Eye (tissue), 1 donor: ENCODE measurements at regions not wholly inside any gene's neighbourhood (a gene's known extent, or its start where the extent isn't known, plus 50 kb on each side); places are given as distances from the start of the nearest gene placed in this dataset.

Source experiments
- DNase-seq: peaks from one replicate; pipeline ENCODE4 v3.0.0-alpha.2; 2015

DNA sequence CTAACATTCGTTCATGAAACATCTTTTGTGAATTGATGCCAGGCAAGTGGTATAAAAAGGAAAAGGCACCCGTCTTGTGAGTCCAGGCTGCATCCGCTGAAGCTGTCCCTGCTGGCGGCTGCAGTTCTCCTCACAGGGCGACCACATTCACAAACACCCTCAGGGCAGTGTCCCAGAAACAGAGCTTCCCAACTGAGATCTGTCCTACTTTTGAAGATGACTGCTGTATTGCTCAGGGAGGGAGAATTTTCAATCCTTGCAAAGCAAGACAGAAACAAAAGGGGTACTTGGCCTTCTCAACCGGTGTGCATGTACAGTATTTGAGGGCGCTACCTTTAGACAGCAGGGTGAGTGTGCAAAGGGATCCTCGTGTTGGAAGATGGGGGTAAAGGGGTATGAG is 316.1 kb downstream of the GADD45G start:
- peak; percentile 78 for DNase-seq

DNA sequence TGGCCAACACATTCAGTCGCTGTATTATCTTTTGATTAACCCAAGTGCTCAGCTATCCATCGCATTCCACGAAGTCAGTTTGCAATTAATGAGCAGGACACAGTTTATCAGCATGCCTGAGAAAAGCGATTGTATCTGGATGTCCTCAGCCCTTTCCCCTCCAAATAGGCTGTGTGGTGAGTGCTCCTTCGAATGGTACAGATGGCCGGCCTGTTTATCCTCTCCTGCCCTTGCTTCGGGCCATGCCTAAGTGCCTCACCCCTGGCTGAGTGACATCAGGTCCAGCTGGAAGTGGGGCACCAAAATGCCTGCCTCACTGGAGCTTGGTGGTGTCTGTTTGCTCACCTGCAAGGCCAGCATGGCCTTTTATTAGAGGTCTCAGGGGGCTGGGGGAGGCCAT is 317.3 kb downstream of the GADD45G start:
- peak; percentile 58 for DNase-seq

DNA sequence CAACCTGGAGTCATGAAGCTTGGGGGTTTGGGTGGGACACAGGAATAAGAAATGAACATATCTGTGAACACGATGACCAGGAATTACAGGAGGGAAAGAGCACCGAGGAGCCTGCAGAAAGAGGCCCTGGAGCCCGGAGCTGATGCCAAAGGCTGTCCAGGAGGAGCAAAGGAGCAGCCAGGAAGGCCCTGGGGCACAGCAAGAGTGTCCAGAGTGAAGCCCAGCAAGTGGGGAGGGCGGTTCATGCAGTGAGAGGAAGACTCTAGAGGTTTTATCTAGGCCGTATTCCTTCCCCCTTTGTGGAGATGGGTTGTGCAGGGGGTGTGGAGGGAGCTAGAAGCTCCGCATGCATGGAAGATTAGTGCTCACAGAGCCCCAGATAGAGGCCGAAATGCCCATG is 318.4 kb downstream of the GADD45G start:
- no peak for DNase-seq

DNA sequence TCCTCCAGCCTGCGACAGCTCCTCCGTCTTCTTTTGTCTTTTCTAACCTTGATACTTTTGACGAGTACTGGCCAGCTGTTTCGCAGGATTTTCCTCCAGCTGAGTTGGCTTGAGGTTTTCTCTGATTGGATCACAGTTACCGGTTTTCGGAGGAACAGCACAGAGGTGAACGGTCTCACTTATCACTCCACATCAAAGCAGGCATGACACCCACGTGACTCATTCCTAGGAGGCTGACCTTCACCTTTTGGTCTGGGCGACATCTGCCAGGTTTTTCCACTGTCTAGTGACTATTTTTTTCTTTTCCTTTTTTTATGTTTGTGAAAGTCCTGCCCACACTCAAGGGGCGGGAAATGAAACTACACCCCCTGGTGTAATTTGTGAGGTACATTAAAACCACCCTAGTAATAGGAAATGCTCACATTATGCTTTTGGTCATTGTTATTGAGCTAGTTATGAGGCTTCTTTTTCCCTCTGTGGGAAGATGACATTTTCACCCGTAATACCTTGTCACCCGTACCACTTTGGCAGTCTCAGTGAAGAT is 319.2 kb downstream of the GADD45G start:
- no peak for DNase-seq

DNA sequence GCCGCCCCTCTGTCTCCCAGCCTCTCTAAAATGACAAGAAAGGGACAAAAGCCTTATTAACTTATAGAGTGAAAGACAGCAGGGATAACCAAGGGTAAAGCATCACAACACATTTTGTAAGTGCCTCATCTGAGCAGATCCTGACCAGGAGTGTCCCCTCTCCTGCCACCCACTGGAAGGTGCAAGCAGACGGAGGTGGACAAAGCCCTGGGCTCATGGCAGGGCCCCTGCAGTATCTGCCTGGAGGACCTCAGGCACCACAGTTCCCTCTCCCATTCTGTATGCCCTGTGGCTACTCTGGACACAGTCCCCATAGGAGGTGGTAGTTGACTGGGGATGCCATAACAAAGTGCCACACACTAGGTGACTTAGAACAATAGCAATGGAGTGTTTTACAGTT is 319.8 kb downstream of the GADD45G start:
- DNase-seq: no peak

DNA sequence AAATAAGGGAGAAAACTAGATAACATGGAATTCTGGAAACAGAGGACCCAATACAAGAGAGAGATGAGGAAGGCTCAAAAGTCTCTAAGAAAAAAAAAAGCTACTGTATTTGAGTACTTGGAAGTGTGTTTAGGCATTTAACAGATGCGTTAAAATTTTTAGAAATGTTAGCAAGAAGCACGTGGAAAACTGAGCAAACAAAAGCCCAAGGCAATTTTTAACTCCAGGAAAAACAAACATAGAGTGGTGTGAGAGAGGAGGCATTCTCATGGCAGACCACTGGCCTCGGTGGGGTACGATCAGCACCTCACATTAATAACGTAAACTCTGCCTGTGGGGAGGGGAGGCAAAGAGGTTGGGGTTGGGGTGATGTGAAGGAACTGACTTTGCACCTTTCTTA is 321.4 kb downstream of the GADD45G start:
- DNase-seq: no peak

DNA sequence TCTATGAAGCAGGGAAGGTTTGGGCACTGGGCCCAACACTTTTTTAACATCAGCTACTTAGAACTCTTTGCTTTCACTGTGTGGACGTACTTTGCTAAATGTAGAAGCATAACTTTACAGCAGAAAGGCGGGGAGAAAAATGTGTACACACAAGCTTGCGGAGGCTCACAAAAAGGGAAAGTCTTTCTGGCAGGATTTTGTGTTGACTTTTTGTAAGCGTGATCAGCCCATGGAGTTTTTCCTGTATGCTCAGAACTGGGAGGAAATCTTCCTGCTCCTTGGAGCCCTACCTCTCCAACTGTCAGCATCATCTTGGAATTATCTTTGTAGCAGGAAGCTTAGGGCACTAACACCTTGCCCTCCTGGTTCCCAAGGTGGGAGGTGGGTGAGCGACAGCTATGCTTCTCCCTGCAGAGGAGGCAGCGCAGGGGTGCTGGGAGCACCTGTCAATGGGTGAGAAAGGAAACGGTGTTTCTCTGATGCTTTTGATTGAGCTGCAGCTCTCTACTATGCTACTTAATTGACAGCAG is 321.9 kb downstream of the GADD45G start:
- DNase-seq: no peak

DNA sequence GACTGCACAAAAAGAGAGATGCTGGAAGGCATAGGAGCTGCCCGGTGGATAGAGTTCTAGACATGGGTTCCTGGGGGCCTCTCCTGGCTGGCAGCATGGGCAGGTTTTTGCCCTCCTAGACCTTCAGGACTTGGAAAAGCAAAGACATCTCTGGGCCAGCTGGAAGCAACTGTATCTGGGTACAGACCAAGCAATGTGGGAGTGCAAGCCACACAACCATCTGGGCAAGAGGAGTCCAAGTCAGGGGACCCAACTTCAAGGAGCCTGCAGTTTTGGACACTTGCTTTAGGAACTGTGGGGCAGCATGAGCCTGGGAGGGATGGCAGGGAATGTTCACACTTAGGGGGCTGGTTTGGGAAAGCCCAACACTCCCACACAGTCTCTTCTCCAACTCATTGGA is 323.3 kb downstream of the GADD45G start:
- no peak for DNase-seq

DNA sequence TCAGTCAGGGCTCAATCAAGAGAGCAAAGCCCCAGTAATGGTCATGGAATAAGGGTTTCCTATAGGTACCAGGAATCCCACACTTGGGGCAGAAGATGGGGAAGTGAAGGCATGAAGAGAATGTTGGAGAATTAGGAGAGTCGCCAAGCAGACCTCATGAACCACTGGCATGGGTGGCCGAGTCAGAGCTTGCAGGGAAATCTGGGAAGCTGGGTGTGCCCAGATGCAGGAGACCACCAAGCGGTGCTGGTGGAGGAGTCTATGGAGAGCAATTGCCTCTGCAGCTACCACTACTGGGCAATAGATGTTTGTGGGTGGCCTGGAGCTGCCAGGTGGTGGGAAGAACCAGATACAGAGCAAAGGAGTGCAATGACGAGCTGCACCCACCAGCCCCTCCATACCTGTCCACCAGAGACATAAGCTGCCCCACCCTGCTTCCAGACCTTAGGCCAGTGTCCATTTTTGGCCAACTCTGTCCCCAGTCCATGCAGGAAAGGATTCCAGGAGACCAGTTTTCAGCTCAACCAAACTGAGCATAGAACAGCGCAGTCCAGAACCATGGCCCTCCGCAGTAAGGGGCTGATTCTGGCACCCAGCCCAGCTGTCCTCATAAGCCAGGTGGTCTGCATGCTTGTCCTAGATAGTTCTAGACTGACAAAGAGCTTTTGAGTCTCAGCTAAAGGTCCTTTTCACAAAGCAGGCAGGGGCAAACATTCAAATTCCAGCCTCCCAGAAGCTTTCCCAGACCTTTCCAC is 323.9 kb downstream of the GADD45G start:
- DNase-seq: no peak

DNA sequence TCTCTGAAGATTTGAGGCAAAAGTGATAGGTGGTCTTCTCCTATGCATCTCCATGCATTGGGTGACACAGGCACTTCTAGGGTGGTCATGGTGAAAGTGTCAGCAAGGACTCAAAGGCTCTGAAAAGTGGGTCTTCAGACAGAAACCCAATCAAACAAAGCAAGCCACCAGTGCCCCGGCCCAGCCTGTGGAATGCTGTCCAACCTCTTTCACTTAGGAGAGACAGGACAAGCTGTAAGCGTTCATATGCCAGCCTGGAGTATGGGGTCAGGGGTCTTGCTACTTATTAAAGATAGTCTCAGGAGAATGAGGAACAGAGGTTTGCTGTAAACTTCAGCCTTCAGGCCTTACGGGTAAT is 324.5 kb downstream of the GADD45G start:
- DNase-seq: no peak

DNA sequence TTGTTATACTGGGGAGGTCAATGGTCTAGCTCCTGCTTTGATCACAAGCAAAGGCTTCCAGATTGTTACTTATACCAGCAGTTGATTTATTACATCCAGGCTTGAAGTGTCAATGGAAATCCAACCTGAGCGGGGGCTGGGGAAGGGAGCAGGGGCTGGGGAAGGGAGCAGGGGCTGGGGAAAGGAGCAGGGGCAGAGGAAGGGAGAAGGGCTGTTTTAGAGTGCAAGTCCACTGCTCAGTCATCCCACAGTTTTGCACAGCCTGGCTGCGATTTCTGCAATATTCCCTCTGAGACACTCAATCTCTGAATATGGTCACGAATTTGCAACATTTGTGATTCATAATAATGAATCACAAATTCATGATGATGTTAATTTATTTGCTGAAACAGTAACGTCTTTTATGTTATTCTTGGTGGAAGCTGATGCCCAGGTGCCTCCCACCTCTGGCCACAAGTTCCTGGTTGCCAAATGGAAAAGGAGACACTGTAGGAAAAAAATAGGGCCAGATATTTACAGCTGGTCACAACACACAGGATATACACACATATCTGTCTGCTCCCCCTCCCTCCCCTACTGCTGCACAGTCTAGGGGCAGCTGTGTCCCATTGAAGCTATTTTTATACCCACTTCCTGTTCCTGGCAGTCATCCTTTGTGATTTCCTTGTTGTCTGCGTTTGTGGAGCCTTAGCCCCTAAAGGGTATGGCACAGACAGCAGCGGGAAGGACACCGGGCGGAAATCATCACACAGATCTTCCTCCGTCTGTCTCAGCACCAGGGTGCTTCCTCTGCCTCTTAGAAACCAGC is 325.1 kb downstream of the GADD45G start:
- no peak for DNase-seq

DNA sequence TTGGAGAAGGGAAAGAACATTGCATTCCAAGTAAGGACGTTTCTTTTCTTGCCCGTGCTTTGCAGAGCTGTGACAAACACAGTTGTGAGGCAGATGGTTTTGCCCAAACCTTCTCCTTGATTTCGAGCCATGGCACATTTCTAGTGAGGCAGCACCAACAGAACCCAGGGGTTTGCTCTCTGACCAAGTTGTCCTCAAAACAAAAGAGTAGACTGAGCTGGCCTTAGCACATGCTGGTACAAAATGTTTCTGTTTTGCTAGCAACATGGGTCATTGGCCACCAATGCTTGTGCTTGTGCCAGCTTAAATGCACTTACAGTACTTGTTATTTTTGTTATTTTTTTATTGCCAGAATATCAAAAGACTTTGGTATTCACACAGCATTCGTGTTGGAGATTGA is 328.8 kb downstream of the GADD45G start:
- DNase-seq: no peak

DNA sequence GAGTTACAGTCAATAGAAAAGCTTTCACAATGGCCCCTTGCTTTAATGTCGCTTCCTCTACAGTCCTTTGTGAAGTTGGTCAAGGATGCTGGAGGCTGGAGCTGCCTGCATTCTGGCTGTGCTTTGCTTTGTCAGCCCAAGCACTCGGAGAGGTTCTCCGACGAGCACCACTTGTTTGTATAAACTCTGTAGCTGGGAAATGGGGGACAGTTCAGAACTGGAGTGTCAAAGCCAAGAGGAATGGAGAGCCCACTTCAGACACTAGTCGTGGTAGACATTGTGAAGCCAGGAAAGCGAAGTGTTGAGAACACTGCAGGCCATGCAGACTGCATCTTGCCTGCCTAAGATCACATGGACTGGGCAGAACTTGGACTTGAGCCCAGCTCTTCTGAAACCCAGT is 330.3 kb downstream of the GADD45G start:
- no peak for DNase-seq

DNA sequence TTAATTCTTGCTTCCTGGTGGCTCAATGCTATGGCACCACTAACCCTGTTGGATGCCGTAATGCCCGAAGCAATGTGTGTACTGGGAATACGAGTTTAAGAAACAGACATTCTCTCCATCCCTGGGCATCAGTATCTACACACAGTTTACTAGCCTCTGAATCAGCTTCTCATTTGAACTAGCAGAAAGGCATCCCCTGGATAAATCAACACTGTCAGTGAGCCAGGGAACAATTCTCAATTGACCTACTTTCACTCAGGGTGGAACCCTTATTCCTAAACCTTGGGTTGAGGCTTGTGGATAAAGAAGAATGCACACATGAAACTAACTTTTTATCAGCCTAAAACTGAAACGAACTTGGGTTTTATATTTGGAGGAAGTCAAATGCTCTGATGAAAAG is 331.0 kb downstream of the GADD45G start:
- no peak for DNase-seq

DNA sequence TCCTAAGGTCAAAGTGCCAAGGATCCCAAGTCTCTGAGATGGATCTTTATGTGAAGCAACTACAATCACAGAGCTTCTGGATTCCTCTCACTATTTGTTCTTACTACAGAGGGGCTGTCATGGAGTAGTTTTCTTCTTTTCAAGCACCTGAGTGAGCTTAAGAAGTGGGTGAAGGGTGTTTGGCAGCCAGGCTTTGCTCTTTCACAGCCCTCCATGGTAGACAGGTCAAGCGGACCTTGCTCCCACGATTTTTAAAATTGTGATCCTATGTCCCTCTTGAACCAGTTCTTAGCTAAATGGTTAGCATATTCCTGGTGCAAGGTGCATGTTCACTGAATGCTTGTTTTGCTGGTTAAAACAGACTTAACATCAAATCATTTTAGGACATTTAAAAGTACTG is 332.2 kb downstream of the GADD45G start:
- DNase-seq: no peak

DNA sequence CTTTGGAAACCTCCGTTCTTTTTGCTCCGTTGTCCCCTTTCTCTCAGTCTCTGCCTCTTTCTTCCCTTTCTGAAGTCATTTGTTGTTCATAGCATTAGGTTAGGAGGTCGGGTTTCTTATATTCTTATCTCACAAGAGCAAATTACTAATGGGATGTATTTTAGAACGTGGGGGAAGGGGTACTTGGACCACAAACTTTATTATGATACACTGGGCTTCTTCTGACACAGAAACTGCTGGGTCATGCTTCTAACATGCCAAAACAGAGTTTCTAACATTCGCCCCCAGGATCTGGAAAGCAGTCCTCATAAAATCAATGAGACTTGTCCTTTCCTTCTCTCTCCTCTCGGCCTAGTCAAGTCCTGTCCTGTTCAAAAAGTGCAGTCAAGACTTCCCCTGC is 334.4 kb downstream of the GADD45G start:
- no peak for DNase-seq

DNA sequence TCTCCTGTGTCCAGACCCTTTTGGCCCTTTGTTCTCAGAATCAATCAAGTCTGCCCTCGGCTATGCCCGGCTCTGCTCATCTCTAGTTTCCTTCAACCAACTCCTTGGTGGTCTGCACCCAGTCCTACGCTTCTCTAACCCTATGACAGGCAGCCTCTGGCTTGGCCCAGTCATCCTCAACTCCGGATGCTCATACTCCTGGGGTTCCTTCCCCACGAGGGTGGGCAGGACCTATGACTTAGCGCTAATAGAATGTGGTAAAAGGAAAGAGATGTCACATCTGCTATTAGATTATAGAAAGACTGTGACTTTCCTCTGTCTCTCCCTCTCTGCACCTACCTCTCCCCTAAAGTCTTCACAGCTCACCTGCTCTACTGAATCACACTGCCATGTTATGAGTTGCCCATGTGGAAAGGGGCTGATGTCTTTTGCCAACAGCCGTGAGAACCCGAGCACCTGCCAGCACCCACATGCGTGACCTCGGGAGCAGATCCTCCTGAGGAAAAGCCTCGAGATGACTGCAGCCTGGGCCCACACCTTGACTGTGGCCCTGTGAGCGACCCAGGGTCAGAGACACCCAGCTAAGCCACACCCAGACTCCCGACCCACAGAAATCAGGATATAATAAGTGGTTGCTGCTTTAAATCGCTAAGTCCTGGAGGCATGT is 334.9 kb downstream of the GADD45G start:
- DNase-seq: no peak

DNA sequence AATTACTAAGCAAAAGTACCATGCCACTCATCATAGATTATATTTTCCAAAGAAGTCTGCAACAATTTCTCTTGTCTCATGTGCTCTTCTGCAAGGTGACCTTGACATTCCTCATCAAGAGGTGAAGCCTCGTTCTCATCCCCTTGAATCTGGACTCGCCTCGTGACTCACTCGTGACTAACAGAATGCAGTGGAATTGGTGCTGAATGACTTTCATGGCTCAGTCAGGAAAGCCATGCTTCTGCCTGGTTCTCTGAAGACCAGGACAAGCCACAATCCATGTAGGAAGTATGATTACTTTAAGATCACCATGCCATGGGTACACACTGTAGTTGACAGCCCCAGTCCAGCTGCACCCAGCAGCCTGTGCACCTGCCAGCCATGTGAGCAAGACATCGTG is 335.8 kb downstream of the GADD45G start:
- no peak for DNase-seq

DNA sequence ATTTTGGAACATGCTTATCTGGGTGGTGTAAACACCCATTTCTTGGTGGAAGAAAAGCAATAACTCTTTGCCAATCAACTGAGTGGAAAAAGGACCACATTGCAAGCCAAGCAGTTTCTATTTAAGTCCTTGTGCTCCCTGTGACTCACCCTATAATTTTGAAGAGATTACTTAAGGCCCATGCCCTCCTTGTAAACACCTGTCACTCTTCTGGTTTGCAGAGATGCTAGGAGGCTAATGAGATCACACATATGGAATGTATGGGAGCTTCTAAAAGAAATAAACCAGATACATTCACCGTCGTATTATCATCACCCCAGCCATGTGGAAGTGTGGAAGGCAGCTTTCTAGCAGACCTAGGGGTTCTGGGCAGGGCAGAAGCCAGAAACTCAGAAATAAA is 337.1 kb downstream of the GADD45G start:
- DNase-seq: no peak

DNA sequence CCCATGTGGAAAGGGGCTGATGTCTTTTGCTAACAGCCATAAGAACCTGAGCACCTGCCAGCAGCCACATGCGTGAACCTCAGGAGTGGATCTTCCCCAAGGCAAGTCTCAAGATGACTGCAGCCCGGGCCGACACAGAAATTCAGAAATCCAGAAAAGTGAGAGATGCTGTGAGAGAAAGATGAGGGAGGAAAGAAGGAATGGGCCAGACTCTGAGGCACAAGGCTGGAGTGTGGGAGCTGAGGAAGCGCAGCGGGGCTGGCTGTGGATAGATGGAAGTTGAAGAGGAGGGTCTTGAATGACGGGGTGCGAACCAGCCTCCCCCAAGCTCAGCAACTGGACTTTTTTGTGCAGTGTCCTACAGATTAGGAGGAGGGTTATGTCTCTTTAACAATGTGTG is 337.8 kb downstream of the GADD45G start:
- no peak for DNase-seq

DNA sequence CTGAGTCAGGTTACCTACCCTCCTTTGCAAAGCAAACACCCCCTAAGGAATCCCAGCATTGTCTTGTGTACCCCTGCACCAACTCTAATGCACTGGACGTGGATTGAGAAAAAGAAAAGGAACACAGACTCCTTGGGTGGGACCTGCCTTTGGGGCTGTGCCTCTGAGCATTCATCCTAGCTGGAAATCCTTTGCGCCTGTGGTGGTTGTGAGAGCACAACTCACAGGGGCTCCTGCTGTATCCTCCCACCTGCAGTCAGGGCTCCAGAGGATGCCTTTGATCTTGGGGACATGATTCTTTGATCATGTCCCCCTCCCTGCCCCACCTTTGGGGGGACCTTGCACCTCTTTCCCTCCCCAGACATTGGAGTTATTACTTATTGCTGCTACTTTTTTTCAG is 338.5 kb downstream of the GADD45G start:
- DNase-seq: no peak

DNA sequence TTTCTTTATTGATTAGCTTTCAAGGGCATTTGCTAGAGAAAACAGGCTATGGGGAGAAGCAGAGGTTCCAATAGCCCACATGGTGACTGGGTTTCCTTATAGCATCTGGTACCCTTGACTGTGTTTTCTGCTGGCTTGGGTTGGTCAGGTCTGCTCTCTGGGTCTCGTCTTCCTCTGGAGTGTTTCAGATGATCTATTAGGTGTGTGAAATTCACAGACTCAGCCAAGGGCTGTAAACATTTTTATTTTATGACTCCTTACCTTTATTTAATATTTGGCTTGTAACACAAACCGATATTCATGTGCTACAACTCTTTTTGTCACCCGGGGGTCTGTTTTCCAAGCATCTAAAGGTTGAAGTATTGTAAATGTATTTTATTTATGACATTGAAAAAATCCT is 338.9 kb downstream of the GADD45G start:
- DNase-seq: no peak

DNA sequence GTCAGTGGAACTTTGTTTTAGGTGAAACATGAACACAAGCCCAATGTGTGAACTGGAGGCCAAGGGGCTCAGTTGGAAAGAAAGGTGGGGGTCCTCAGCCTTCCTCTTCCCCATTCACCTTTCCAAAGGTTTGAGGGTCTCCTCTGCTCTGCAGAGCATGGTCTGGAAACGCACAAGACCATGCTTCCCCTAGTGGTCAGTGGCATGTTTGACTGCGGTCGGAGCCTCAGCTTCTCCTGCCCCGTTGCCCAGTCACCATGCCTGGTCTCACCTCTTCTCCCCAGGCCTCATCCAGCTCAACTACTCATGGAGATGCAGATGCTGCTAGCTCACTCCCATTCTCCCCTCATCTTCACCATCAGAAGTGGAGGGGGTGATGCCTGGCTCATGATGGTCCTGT is 340.3 kb downstream of the GADD45G start:
- no peak for DNase-seq

DNA sequence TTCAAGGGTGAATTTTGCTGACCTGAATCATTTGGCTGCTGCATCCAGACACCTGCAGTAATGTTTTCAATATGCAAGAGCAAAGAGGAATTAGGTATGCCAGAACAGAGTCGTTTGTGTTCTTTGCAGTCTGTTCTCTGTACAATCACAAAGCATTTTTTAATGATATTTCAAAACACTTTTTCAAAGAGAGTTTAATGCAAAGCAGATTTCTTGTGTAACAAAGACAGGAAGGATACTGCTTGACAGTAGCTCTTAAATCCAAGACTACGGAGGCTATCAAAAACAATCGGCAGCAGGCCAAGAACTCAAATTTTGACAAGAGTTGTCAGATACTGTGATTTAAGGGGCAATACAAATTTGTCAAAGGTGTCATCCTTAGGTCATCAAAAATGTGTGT is 341.9 kb downstream of the GADD45G start:
- no peak for DNase-seq
